ENCODE measurements at regions not wholly inside any gene's neighbourhood (a gene's known extent, or its start where the extent isn't known, plus 50 kb on each side); places are given as distances from the start of the nearest gene placed in this dataset.

GRCh38 chr12:86735072-86735471 lies 478.9 kb upstream of the MGAT4C start:
- intact Hi-C loops (cut with micrococcal nuclease), result no loop called here
- Mint-ChIP-seq H3K36me3 (no peaks in the 10 kb centered on the region), H3K4me1 (no peaks in the 10 kb centered on the region), H3K9me3 (peaks cover 2 to 8% of the 10 kb centered on the region in 2 donors), H3K4me3 (no peak overlapping the region), H3K27ac (no peak overlapping the region), H3K27me3 (ENCODE audit: low read depth in 2 of 2) (no peaks in the 10 kb centered on the region)
- WGBS (ENCODE audit: insufficient coverage), result 86% methylated on average over 4 of the region's 4 CpGs
- ATAC-seq (no peak), DNase-seq (no peak)
- Histone ChIP-seq H3K9me3 (ENCODE audit: control insufficient read depth, insufficient read depth, low read length) (no peaks in the 10 kb centered on the region), H3K27me3 (ENCODE audit: control insufficient read depth, insufficient read depth, low read length) (no peaks in the 10 kb centered on the region), H3K27ac (ENCODE audit: low read length) (no peak overlapping the region), H3K4me3 (ENCODE audit: low read length) (no peak overlapping the region), H3K4me1 (ENCODE audit: control insufficient read depth, insufficient read depth, low read length) (no peaks in the 10 kb centered on the region), H3K36me3 (ENCODE audit: control insufficient read depth, insufficient read depth, low read length) (no peaks in the 10 kb centered on the region)
- no peak for TF ChIP-seq CTCF (IDR thresholded peaks at IDR 0.05)

- no peak for ATAC-seq
- WGBS (ENCODE audit: insufficient coverage), result no CpG with 5 or more reads among the region's 2 CpGs
- no peaks in the 10 kb centered on the region for H3K36me3 ChIP-seq (ENCODE audit: control insufficient read depth, insufficient read depth, low read length)
- no peak overlapping the region for H3K4me3 ChIP-seq (ENCODE audit: low read length)
- Mint-ChIP-seq H3K36me3 (no peaks in the 10 kb centered on the region), H3K4me3 (no peak overlapping the region), H3K4me1 (no peaks in the 10 kb centered on the region), H3K27ac (no peak overlapping the region), H3K9me3 (peaks cover 2 to 9% of the 10 kb centered on the region in 2 donors), H3K27me3 (ENCODE audit: low read depth in 2 of 2) (no peaks in the 10 kb centered on the region)
- TF ChIP-seq CTCF (IDR thresholded peaks at IDR 0.05), result no peak
- DNase-seq, result no peak
- no peak overlapping the region for H3K27ac ChIP-seq (ENCODE audit: low read length)
- no peaks in the 10 kb centered on the region for H3K4me1 ChIP-seq (ENCODE audit: control insufficient read depth, insufficient read depth, low read length)
- H3K27me3 ChIP-seq (ENCODE audit: control insufficient read depth, insufficient read depth, low read length), result no peaks in the 10 kb centered on the region
- H3K9me3 ChIP-seq (ENCODE audit: control insufficient read depth, insufficient read depth, low read length), result no peaks in the 10 kb centered on the region
- intact Hi-C loops (cut with micrococcal nuclease), result no loop called here
Measured at GRCh38 chr12:86730233-86730632, 474.0 kb upstream of the MGAT4C start.

- Mint-ChIP-seq H3K27me3 (ENCODE audit: low read depth in 2 of 2) (no peaks in the 10 kb centered on the region), H3K36me3 (no peaks in the 10 kb centered on the region), H3K9me3 (peaks cover 2 to 9% of the 10 kb centered on the region in 2 donors), H3K27ac (no peak overlapping the region), H3K4me1 (no peaks in the 10 kb centered on the region), H3K4me3 (no peak overlapping the region)
- Histone ChIP-seq H3K4me1 (ENCODE audit: control insufficient read depth, insufficient read depth, low read length) (no peaks in the 10 kb centered on the region), H3K4me3 (ENCODE audit: low read length) (no peak overlapping the region), H3K9me3 (ENCODE audit: control insufficient read depth, insufficient read depth, low read length) (no peaks in the 10 kb centered on the region), H3K27ac (ENCODE audit: low read length) (no peak overlapping the region), H3K36me3 (ENCODE audit: control insufficient read depth, insufficient read depth, low read length) (no peaks in the 10 kb centered on the region), H3K27me3 (ENCODE audit: control insufficient read depth, insufficient read depth, low read length) (no peaks in the 10 kb centered on the region)
- 80% methylated on average over 1 of the region's 1 CpG for WGBS (ENCODE audit: insufficient coverage)
- DNase-seq, result no peak
- intact Hi-C loops (cut with micrococcal nuclease), result no loop called here
- TF ChIP-seq CTCF (IDR thresholded peaks at IDR 0.05), result no peak
- no peak for ATAC-seq
Measured at GRCh38 chr12:86729739-86730138, 473.5 kb upstream of the MGAT4C start.

- intact Hi-C loops (cut with micrococcal nuclease), result no loop called here
- H3K4me1 ChIP-seq (ENCODE audit: control insufficient read depth, insufficient read depth, low read length), result no peaks in the 10 kb centered on the region
- no peak overlapping the region for H3K4me3 ChIP-seq (ENCODE audit: low read length)
- Mint-ChIP-seq H3K27me3 (ENCODE audit: low read depth in 2 of 2) (no peaks in the 10 kb centered on the region), H3K36me3 (no peaks in the 10 kb centered on the region), H3K27ac (no peak overlapping the region), H3K9me3 (peaks cover 2 to 7% of the 10 kb centered on the region in 2 donors), H3K4me3 (no peak overlapping the region), H3K4me1 (no peaks in the 10 kb centered on the region)
- H3K27me3 ChIP-seq (ENCODE audit: control insufficient read depth, insufficient read depth, low read length), result no peaks in the 10 kb centered on the region
- ATAC-seq (no peak), DNase-seq (no peak)
- no CpG with 5 or more reads among the region's 1 CpG for WGBS (ENCODE audit: insufficient coverage)
- H3K27ac ChIP-seq (ENCODE audit: low read length), result no peak overlapping the region
- no peaks in the 10 kb centered on the region for H3K9me3 ChIP-seq (ENCODE audit: control insufficient read depth, insufficient read depth, low read length)
- no peaks in the 10 kb centered on the region for H3K36me3 ChIP-seq (ENCODE audit: control insufficient read depth, insufficient read depth, low read length)
- TF ChIP-seq CTCF (IDR thresholded peaks at IDR 0.05), result no peak
Measured at GRCh38 chr12:86727160-86727559, 471.0 kb upstream of the MGAT4C start.
